GM21717 (cell line): ENCODE measurements at regions not wholly inside any gene's neighbourhood (a gene's known extent, or its start where the extent isn't known, plus 50 kb on each side); places are given as distances from the start of the nearest gene placed in this dataset.
"Not testable (repeated sequence)": the region's sequence is repeated elsewhere in the genome, so short reads cannot be mapped to it uniquely, and the experiment has no call there.

Experiments used
- ATAC-seq: cut with Tn5 transposase; IDR thresholded peaks from one replicate; pipeline ENCODE4 v1.9.1; 2021; ENCODE audit warnings: mild to moderate bottlenecking, moderate library complexity; ENCODE audit not compliant: unreplicated experiment

DNA sequence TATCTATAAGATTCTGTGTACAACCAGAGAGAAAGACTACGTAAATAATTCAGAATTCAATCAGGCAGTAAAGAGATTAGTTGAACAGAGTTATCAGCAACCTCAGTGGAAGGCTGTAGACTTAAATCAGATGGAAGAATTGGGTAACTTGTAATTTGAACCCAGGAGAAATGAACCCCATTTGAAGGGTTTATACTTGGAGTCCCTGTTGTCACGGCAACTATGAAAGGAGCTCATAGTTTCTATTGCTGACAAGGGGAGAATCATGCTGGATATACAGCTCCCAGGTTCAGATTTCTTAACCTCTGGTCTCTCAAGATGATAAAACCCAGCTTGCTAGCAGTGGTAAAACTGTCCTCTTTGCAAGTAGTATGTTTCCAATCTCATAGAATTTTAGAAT is 54.4 kb upstream of the BMP4 start:
- ATAC-seq = no peak

DNA sequence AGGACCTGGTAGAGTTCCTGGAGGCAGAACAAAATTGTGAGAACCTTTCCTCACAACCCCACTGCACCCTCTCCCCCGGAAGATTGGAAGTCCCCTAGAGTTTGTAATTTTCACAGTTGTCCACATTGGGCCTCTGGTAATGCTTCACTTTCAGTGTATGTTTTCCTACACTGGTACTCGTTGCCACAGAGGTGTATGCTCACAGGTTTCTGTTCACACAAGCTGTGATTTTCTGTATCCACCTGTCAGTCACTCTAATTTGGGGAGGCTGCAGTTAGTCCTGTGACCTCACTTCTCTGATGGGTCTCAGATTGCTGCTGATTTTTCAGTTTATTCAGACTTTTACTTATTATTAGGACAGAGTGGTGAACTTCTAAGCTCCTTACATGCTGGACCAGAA is 66.4 kb upstream of the BMP4 start:
- ATAC-seq = no peak

DNA sequence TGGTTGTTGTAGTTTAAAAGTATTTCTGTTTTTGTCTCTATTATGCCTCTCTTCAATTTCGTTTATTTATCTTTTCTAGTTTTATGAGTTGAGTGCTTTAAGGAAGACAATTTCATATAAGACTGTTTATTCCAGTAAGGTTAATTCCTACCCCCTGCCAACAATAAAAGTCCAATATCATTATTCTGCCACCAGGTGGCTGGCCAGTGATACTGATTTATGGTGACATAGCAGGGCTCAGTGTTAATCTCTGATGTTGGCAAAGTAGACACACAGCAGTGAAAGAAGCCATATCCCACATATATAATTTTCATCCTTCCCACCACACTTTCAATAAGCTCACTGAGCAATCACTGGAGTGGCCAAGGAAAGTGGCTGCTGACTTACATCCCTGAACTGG is 69.0 kb upstream of the BMP4 start:
- no peak for ATAC-seq

DNA sequence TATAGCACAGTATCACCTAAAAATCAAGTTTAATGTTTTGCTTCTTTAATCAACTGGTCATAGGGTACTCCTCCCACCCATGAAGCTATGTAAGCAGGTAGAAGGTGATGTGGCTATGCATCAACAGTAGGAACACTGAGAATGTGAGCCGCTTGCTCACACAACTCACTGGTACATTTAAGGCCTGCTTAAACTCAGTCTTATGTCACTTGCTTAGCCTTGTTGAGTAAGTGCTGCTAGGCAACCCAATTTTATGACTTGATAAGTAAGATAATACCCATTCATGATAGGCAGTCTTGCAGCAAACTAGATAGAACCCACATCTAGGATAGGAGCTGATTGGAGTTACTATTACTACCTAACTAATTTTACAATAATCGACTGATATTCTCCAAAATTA is 70.0 kb upstream of the BMP4 start:
- no peak for ATAC-seq

DNA sequence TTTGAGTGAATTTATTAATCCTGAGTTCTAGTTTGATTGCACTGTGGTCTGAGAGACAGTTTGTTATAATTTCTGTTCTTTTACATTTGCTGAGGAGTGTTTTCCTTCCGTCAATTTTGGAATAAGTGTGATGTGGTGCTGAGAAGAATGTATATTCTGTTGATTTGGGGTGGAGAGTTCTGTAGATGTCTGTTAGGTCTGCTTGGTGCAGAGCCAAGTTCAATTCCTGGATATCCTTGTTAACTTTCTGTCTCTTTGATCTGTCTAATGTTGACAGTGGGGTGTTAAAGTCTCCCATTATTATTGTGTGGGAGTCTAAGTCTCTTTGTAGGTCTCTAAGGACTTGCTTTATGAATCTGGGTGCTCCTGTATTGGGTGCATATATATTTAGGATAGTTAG is 74.4 kb upstream of the BMP4 start:
- not testable (repeated sequence) for ATAC-seq

DNA sequence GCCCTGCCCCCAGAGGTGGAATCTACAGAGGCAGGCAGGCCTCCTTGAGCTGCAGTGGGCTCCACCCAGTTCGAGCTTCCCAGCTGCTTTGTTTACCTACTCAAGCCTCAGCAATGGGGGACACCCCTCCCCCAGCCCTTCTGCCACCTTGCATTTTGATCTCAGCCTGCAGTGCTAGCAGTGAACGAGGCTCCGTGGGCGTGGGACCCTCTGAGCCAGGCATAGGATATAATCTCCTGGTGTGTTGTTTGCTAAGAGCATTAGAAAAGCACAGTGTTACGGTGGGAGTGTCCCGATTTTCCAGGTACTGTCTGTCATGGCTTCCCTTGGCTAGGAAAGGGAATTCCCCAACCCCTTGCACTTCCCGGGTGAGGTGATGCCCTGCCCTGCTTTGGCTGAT is 76.7 kb upstream of the BMP4 start:
- ATAC-seq = not testable (repeated sequence)

DNA sequence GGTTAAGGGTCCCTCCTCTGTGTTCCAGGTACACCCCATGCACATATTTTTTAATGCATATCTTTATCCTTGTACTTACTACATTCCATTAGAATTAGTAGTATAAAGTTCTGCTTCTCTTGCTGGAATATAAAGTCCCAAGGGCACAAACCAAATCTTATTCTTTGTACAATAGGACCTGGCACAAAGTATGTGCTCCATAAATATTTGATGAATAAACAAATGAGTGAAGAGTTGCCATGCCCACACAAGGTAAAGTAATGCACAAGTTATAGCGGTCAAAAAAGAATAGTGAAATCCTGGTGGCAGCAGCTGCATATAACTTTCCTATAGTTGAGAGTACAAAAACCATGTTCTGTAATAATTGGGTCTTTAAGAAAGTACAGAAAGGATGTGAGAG is 82.1 kb upstream of the BMP4 start:
- no peak for ATAC-seq

DNA sequence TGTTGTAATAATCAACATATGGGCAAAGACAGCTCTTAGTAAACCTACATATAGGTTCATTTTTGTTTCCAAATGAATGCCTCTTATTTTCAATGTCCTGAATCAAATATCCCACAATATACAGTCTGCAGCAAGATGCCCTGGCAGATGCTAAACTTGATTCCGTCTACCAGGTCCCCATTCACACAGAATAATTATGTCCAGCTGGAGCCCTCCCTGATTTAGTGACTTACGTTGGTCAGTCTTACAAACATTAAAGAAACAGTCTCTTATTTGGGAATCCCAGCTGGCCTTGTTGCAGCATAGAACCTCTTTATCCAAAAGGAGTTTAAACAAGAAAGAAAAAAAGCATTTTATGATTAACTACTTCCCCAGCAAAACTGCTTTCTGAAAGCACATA is 82.7 kb upstream of the BMP4 start:
- no peak for ATAC-seq

DNA sequence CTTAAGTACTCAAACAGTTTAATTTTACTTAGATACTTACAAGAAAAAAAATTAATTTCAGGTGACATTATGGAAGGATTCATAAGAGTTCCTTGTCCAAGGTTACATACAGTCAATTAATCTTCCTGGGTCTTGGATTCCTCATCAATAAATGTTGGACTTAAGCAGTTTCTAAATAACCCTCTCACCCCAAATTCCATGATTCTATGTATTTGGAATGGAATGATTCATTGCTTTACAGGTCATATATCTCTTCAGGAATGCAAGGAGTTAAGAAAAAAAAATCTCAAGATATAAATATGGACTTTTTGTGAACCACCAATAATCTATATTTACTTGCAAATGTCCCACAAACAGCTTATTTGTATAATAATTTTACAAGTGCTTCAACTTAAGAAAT is 84.2 kb upstream of the BMP4 start:
- no peak for ATAC-seq

DNA sequence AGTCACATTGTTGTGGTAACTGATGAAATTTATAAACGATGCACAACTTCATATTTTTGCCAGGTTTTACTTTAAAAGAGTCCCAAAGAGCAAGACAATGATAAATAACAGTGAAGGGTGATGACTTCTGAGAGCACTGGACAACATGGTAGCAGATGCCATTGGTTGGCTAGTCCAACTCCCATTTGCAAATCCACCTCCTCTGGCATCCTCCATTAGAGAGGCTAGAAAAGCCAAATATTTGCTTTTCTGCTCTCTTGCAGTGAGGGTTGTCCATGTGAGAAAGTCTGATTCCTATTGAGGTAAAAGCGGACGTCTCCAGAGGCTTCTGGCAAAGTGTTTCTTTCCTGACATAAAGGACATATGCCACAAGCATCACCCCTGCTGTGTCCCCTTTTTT is 89.6 kb upstream of the BMP4 start:
- ATAC-seq = no peak

DNA sequence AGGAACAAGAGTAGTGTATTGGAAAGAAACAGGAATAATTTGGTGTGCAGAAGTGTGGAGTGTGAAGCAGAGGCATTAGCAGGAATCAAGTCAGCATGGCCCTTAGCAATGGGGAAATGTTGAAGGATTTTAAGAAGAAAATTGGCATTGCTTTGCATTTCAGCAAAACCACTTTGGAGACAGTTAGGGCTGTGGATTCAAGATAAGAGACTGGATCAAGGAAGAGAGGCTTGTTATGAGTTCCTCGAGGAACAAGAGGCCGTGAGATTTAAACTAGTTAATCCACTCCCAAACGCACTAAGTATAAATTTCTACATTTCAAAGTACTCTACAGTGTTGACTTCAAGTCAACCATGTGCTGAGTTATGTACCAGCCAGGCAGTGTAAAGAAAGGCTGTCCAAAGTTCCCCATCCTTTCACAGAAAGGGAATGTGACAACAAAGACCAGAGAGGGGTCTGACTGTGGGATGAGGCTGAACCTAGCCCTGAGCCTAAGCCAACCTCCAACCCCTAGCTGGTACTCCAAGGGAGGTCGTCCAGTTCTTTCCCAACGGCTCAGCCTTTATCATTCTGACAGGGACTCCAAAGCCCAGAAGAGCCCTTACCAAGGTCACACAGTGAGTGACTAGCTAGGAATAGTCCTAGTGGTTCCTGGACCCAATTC is 91.2 kb upstream of the BMP4 start:
- ATAC-seq = no peak

DNA sequence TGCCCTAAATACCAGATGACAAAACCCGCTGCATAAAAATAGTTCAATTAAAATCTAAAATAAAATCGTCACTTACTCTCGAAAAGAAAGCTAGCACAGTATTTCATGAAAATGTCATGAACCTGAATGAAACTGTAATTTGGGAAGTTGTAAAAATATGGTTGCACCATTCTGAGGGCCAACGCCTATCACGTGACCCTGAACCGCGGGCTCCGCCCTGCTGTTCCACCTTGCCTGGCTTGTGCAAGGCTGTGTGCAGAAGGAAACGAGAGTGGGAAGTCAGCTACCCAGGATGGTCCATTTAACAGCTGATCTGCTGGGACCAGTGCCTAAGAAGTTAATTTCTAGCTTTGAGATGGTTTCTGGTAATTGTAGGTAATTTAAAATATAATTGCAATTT is 91.7 kb upstream of the BMP4 start:
- ATAC-seq = no peak

DNA sequence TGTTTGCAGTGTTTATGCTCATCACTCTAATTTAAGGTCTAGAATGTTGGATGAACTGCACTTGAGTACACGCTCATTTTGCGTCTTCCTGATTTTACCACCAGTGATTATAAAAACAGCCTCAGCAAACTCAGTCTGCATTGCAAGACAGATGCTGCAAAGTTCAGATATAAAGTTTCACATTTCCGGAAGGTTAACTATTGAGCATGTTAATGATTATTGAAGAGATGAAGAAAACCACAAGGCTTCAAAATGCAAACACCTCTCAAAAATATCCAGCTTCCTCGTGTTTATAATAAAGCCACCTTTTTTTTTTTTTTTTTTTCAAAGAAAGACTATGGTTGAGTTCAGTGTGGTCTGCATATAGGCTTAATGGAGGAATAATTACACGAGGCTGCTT is 92.1 kb upstream of the BMP4 start:
- ATAC-seq = no peak

DNA sequence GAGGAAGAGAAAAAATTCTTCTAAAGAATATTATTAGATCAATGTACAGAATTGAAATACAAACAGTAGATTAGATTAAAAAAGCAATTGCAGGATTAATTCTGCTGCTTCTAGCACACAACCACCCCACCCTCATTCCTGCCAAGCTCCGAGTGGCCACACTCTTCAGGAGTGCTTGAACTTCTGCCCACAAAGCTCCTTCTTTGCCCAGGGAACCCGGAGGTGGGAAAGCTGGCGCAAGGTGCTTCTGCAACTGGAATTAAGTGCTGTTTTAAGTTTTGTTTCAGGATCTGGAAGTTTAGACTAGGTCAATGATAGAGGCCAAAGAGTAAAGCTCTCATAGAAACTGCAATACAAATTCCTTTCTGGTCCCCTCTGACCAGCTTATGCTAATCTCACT is 94.1 kb upstream of the BMP4 start:
- no peak for ATAC-seq

DNA sequence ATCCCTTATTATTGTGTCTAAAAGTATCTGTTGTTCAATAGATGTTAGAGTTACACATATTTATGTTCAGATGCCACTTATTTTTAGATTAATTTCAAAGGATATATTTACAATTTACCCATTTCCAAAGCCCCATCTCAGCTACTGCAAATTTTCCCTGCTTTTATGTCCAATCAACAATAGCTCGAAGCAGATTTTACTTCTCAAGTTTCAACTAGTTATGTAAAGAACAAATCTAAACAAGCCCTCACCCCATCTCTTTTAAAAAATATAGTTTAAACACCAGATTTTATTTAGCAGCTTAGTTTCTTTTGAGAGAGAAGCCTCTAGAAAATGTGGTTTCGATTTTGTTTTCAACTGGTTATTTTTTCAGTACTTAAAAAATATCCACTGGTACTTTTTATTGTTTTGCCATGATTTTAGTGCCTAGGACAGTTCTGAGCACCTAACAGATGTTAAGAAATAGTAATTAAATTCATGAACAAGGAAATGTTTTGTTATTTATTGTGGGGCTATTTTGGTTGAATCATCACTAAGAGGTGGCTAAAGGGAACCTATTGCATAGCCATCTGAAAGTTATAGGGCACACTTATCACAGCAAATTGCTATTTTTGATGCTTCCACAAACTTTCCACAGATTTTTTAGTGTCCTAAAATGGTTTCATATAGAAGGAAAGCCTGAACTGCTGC is 96.2 kb upstream of the BMP4 start:
- no peak for ATAC-seq

DNA sequence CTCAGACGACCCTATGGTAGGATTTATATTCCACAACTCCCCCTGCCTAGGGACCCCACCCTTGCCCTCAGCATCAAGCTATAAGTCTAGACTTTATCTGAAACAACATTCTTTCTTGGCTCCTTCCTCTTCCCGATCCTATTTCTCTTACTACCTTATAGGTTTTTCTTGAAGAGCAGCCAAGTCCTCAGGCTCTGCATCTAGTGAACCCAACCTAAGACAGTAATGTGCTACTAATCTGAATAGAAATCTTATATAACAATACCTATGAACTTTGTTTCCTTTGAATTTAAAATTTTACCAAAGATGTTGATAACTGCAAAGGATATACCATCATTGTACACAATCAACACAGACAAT is 96.7 kb upstream of the BMP4 start:
- no peak for ATAC-seq

DNA sequence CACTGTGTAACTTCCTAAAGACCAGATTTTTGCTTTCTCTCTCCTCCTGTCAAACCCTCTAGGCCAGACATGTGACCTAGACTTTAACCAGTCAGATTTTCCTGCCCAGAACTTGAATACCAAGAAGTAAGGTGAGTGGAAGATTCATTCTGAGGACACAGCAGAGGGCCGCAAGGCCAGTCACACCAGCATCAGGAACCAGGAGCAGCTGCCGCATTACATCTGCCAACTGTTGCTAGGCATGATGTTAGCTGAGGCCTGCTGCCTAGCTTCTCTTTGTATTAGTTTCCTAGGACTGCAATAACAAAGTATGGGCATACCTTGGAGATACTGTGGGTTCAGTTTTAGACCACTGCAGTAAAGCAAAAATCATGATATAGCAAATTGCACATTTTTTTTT is 101.9 kb upstream of the BMP4 start:
- no peak for ATAC-seq

DNA sequence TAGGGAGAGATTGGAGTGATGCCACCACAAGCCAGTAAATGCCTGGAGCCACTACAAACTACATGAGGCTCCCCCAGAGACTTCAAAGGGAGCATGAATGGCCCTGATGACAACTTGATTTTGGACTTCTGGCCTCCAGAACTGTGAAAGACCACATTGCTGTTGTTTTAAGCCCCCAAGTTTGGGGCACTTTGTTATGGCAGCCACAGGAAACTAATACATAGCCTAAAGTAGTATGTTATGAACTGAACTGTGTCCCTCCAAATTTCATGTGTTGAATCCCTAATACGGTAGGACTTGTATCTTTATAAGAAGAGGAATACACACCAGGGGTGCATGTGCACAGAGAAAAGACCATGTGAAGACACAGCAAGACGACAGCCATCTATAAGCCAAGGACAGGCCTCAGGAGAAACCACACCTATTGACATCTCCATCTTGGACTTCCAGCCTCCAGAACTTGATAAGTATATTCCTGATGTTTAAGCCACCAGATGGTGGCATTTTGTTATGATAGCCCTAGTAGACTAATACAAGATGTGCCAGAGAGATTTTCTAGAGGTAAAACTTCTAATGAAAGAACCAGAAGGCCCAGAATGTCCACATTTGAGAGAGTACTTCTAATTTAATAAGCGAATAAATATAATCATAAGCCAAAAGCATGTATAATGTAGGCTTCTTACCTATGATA is 127.1 kb upstream of the BMP4 start:
- no peak for ATAC-seq

DNA sequence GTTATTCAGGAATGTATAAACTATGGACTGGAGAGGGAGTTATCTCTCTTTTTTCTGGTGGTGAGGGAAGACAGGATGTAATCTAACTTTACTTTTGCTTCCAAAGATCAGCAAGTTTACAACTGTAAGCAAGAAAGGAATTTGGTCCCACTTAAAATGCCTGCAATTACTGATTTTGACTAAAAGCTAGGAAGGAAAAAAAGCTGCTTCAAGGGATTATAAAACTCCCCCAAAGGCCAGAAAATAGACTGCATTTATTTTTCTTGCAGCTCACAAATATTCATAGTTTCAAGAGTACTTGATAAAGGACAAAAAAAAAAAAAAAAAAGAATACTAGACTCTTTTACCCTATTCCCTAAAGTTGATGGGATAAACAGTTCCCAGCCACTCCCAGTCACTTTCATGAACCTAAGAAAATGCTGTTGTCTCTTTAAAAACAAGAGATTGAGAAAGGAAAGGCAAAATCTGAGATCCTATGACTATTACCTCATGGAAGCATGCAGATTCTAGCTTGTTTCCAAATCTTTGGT is 128.7 kb upstream of the BMP4 start:
- ATAC-seq = no peak

DNA sequence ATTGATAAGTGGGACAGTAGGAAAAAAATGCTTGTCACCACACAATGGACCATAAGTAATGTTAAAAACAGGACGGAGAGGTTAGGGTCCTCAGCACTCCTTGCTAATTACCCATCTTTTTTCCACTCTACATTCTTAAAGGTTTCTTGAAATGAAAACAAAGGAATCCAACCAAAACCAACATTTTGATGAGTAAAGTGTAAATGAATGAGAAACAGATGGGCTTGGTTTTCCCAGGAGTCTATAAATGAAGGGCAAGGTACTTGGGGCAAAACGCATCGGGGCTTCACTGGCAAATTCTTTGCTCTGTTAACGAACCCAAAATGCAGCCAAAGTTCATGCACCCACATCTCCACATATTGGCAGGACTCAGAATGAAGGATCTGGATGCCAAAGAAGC is 129.2 kb upstream of the BMP4 start:
- no peak for ATAC-seq

DNA sequence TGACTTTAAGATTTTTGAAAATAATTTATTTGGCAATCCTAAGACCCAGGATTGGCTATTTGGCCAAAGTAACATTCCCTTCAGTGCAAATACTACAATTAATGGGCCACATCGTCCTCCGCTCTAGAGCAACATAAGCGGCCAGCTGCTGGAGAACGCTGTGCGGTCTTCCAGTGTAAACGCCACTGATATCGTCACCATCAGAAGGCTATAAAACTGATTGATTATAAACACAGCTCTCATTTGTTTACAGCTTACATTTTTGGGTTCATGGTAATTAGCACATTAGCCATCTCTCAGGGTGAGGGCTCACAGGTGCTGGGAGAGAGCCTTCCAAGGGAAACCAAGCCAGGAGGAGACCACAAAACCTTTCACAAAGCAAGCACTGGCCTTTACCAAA is 130.1 kb upstream of the BMP4 start:
- no peak for ATAC-seq

DNA sequence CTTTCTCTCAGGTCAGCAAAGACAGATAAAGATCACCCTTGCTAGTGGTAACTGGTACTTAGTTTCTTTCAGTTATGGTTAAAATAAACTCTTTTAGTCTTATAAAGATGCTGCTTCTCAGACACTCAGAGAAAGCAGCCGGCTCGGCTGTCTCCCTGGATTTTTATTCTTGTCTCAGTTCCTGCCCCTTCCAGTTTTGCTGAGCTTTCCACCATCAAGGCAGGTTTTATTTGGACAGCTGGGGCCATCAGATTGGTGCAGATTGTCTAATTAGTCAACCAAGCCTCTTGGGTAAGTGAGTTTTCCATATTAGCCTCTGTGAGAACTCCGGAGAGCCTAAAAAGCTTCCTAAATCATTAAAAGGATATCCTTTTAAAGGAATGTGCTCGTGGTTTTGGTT is 130.8 kb upstream of the BMP4 start:
- ATAC-seq = no peak
